Neural progenitor cell (in vitro differentiated cells): ENCODE measurements at regions not wholly inside any gene's neighbourhood (a gene's known extent, or its start where the extent isn't known, plus 50 kb on each side); places are given as distances from the start of the nearest gene placed in this dataset.

ENCODE experiments used
- CTCF ChIP-seq: fragments of 200-600 bp; sonication (generic); IDR thresholded peaks from 2 replicates; pipeline ENCODE4 v1.5.1; 2017; ENCODE audit warnings: antibody characterized with exemption, mild to moderate bottlenecking
- EZH2 ChIP-seq: fragments of 200-600 bp; sonication (generic); IDR thresholded peaks from 2 replicates; pipeline ENCODE4 v1.6.1; 2017; ENCODE audit warnings: antibody characterized with exemption, mild to moderate bottlenecking, moderate library complexity
- EZH2phosphoT487 ChIP-seq: fragments of 200-600 bp; sonication (generic); IDR thresholded peaks from 2 replicates; pipeline ENCODE4 v1.6.1; 2017; ENCODE audit warnings: antibody characterized with exemption

GRCh38 chr1:36732015-36732356 is 249.3 kb upstream of the CSF3R start:
- TF ChIP-seq CTCF = no peak
- TF ChIP-seq EZH2 = no peak
- TF ChIP-seq EZH2phosphoT487 = no peak
